Right lobe of liver (tissue), 6 donors: ENCODE measurements at regions not wholly inside any gene's neighbourhood (a gene's known extent, or its start where the extent isn't known, plus 50 kb on each side); places are given as distances from the start of the nearest gene placed in this dataset.

ENCODE experiments used
- ATAC-seq, 4 donors: fragments of 200-7000 bp; cut with Tn5 transposase; one replicate each; pipeline ENCODE4 v1.9.1; 2020; ENCODE audit warnings: mild to moderate bottlenecking in 4 of 4, moderate library complexity in 4 of 4
- DNase-seq, 3 donors: peaks; one replicate each; pipeline ENCODE4 v3.0.0-alpha.2; 2020
- H3K27ac ChIP-seq, 3 donors: fragments of 200-600 bp; one replicate each; pipeline ENCODE4 v1.8.0; 2022
- H3K27me3 ChIP-seq, 2 donors: fragments of 200-600 bp; one replicate each; pipeline ENCODE4 v1.8.0; 2022
- H3K36me3 ChIP-seq, 4 donors: fragments of 200-600 bp; sonication (generic) in 1 of 4; one replicate each; pipeline versions ENCODE4 v1.5.1 to v1.8.0; 2017 to 2022; ENCODE audit warnings: control low read depth in 1 of 4
- H3K4me1 ChIP-seq, 4 donors: fragments of 200-600 bp; sonication (generic) in 1 of 4; one replicate each; pipeline versions ENCODE4 v1.5.1 to v1.8.0; 2017 to 2022; ENCODE audit warnings: control low read depth in 1 of 4
- H3K4me3 ChIP-seq, 3 donors: fragments of 200-600 bp; one replicate each; pipeline ENCODE4 v1.8.0; 2022
- H3K9me3 ChIP-seq, 4 donors: fragments of 200-600 bp; sonication (generic) in 1 of 4; one replicate each; pipeline versions ENCODE4 v1.5.1 to v1.8.0; 2017 to 2022; ENCODE audit warnings: control low read depth in 1 of 4
- POLR2A ChIP-seq: fragments of 450-650 bp; IDR thresholded peaks from one replicate; pipeline ENCODE4 v1.6.1; 2017; ENCODE audit warnings: antibody characterized with exemption, mild to moderate bottlenecking
- WGBS: methylation state at CpG from one replicate; pipeline ENCODE4 v1.1.6; 2018; ENCODE audit warnings: low coverage, low lambda C conversion rate; ENCODE audit not compliant: insufficient coverage; ENCODE audit errors: missing lambda C conversion rate; 5-methylcytosine and 5-hydroxymethylcytosine counted together
- intact Hi-C, 2 donors: fragments of 100-400 bp; cut with DNase I; formaldehyde crosslinking; loops; one replicate each; pipeline versions ENCODE4 v1.11.2 to v1.14.1; 2022
- TF ChIP-seq, protein P1 (sequence below), 4 donors: fragments of 200-600 bp in 3 of 4; fragments of 450-650 bp in 1 of 4; IDR thresholded peaks; one replicate each; pipeline versions ENCODE4 v1.5.1 to v1.8.0; 2016 to 2022; ENCODE audit warnings: antibody characterized with exemption in 4 of 4, mild to moderate bottlenecking in 2 of 4
- donor health status: DM: no; HTN: yes; CAD: no.
- donor health status: DM: no; HTN: no; CAD: no.
- donor health status: DM: no; HTN: no; CAD: no.
- donor health status: DM: no; HTN: yes; CAD: no.
- donor health status: DM: no; HTN: yes; CAD: no.

GRCh38 chr20:52683761-52684160 lies 288.4 kb upstream of the TSHZ2 start:
- no peak overlapping the region for H3K27ac ChIP-seq
- no peaks in the 10 kb centered on the region for H3K4me1 ChIP-seq
- WGBS: 59% methylated on average over 4 of the region's 5 CpGs
- DNase-seq: no peak
- H3K27me3 ChIP-seq: no peaks in the 10 kb centered on the region
- no peaks in the 10 kb centered on the region for H3K36me3 ChIP-seq
- intact Hi-C loops: no loop called here
- no peak for ATAC-seq
- H3K9me3 ChIP-seq: no peaks in the 10 kb centered on the region
- H3K4me3 ChIP-seq: no peak overlapping the region
- TF ChIP-seq, protein P1, sequence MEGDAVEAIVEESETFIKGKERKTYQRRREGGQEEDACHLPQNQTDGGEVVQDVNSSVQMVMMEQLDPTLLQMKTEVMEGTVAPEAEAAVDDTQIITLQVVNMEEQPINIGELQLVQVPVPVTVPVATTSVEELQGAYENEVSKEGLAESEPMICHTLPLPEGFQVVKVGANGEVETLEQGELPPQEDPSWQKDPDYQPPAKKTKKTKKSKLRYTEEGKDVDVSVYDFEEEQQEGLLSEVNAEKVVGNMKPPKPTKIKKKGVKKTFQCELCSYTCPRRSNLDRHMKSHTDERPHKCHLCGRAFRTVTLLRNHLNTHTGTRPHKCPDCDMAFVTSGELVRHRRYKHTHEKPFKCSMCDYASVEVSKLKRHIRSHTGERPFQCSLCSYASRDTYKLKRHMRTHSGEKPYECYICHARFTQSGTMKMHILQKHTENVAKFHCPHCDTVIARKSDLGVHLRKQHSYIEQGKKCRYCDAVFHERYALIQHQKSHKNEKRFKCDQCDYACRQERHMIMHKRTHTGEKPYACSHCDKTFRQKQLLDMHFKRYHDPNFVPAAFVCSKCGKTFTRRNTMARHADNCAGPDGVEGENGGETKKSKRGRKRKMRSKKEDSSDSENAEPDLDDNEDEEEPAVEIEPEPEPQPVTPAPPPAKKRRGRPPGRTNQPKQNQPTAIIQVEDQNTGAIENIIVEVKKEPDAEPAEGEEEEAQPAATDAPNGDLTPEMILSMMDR (IDR thresholded peaks at IDR 0.05): no peak
- no peak for TF ChIP-seq POLR2A

DNA sequence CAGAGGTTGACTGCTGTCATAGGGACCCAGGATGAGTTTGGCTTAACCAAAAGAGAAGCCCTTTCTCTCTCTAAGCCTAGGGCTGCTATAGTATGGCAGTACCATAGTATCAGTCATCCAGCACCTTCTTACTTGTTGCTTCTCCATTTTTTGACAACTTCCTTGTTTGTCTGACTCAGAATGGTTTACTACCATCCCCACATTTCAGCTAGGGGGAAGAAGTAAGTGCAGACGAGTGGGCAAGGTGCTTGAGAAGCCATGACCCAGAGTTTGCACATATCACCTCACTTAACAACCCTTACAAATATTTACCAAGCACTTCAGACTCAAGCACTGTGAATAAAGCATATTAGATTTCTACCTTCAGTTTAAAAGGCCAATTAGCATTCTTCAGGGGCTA lies 289.9 kb upstream of the TSHZ2 start:
- Histone ChIP-seq H3K27ac (no peak overlapping the region), H3K9me3 (no peaks in the 10 kb centered on the region), H3K4me3 (no peak overlapping the region), H3K36me3 (no peaks in the 10 kb centered on the region), H3K4me1 (no peaks in the 10 kb centered on the region), H3K27me3 (no peaks in the 10 kb centered on the region)
- WGBS: 7% methylated on average over 1 of the region's 1 CpG
- ATAC-seq (no peak), DNase-seq (no peak)
- TF ChIP-seq, protein P1 (IDR thresholded peaks at IDR 0.05): no peak
- no peak for TF ChIP-seq POLR2A
- intact Hi-C loops: no loop called here

- no peaks in the 10 kb centered on the region for H3K4me1 ChIP-seq
- H3K9me3 ChIP-seq: no peaks in the 10 kb centered on the region
- DNase-seq (no peak), ATAC-seq (no peak)
- TF ChIP-seq, protein P1 (IDR thresholded peaks at IDR 0.05): no peak
- TF ChIP-seq POLR2A: no peak
- H3K27me3 ChIP-seq: no peaks in the 10 kb centered on the region
- H3K27ac ChIP-seq: no peak overlapping the region
- intact Hi-C loops: no loop called here
- no peaks in the 10 kb centered on the region for H3K36me3 ChIP-seq
- 51% methylated on average over 6 of the region's 6 CpGs for WGBS
- H3K4me3 ChIP-seq: no peak overlapping the region
These were observed 290.9 kb upstream of the TSHZ2 start for GRCh38 chr20:52681288-52681687.

- Histone ChIP-seq H3K9me3 (no peaks in the 10 kb centered on the region), H3K4me1 (no peaks in the 10 kb centered on the region), H3K27me3 (no peaks in the 10 kb centered on the region), H3K27ac (no peak overlapping the region), H3K4me3 (no peak overlapping the region), H3K36me3 (no peaks in the 10 kb centered on the region)
- 43% methylated on average over 2 of the region's 2 CpGs for whole genome bisulfite sequencing
- intact Hi-C loops: no loop called here
- DNase-seq: no peak
- TF ChIP-seq POLR2A: no peak
- TF ChIP-seq, protein P1 (IDR thresholded peaks at IDR 0.05): no peak
- no peak for ATAC-seq
These were observed 294.9 kb upstream of the TSHZ2 start for GRCh38 chr20:52677216-52677615.
